GM23338 (cell line): ENCODE measurements at regions not wholly inside any gene's neighbourhood (a gene's known extent, or its start where the extent isn't known, plus 50 kb on each side); places are given as distances from the start of the nearest gene placed in this dataset.

Experiments
- CREB1 ChIP-seq: fragments of 250-450 bp; sonication (Bioruptor Pico); IDR thresholded peaks from 2 replicates; pipeline ENCODE4 v1.5.0; 2020; ENCODE audit warnings: low read depth, mild to moderate bottlenecking, moderate library complexity
- EZH2 ChIP-seq: fragments of 200-600 bp; sonication (generic); IDR thresholded peaks from one replicate; pipeline ENCODE4 v1.8.0; 2017; ENCODE audit warnings: antibody characterized with exemption, mild to moderate bottlenecking, low read depth; ENCODE audit not compliant: unreplicated experiment
- TF ChIP-seq, protein P1 (sequence below): IDR thresholded peaks from one replicate; pipeline ENCODE4 v1.6.1; 2018; ENCODE audit warnings: antibody characterized with exemption; ENCODE audit not compliant: unreplicated experiment
- TF ChIP-seq, protein P2 (sequence below), 2 experiments: fragments of 200-600 bp in 1 of 2; sonication (generic) in 1 of 2; conservative IDR thresholded peaks; 2 replicates each; pipeline versions ENCODE4 v1.5.1 to v1.6.1; 2016 to 2017; ENCODE audit warnings: antibody characterized with exemption in 2 of 2, low read depth in 2 of 2, mild to moderate bottlenecking in 2 of 2, moderate library complexity in 1 of 2

DNA sequence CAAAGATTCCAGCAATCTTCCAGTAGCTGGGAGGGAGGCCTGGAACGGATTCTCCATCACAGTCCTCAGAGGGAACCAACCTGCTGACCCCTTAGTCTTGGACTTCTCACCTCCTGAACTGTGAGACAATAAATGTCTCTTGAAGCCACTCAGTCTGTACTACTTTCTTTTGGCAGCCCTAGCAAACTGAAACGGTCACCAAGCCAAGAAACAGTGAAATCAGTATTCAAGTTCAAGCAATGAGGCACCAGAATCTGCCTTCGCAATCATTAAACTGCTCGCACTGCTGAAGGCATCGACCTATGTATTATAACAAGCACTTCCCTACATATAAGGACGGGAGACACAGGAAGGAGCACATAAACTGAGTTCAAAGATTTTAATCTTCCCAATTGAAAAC, 120.6 kb upstream of the PUM3 start:
- TF ChIP-seq, protein P1, sequence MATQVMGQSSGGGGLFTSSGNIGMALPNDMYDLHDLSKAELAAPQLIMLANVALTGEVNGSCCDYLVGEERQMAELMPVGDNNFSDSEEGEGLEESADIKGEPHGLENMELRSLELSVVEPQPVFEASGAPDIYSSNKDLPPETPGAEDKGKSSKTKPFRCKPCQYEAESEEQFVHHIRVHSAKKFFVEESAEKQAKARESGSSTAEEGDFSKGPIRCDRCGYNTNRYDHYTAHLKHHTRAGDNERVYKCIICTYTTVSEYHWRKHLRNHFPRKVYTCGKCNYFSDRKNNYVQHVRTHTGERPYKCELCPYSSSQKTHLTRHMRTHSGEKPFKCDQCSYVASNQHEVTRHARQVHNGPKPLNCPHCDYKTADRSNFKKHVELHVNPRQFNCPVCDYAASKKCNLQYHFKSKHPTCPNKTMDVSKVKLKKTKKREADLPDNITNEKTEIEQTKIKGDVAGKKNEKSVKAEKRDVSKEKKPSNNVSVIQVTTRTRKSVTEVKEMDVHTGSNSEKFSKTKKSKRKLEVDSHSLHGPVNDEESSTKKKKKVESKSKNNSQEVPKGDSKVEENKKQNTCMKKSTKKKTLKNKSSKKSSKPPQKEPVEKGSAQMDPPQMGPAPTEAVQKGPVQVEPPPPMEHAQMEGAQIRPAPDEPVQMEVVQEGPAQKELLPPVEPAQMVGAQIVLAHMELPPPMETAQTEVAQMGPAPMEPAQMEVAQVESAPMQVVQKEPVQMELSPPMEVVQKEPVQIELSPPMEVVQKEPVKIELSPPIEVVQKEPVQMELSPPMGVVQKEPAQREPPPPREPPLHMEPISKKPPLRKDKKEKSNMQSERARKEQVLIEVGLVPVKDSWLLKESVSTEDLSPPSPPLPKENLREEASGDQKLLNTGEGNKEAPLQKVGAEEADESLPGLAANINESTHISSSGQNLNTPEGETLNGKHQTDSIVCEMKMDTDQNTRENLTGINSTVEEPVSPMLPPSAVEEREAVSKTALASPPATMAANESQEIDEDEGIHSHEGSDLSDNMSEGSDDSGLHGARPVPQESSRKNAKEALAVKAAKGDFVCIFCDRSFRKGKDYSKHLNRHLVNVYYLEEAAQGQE, result no peak
- TF ChIP-seq, protein P2, sequence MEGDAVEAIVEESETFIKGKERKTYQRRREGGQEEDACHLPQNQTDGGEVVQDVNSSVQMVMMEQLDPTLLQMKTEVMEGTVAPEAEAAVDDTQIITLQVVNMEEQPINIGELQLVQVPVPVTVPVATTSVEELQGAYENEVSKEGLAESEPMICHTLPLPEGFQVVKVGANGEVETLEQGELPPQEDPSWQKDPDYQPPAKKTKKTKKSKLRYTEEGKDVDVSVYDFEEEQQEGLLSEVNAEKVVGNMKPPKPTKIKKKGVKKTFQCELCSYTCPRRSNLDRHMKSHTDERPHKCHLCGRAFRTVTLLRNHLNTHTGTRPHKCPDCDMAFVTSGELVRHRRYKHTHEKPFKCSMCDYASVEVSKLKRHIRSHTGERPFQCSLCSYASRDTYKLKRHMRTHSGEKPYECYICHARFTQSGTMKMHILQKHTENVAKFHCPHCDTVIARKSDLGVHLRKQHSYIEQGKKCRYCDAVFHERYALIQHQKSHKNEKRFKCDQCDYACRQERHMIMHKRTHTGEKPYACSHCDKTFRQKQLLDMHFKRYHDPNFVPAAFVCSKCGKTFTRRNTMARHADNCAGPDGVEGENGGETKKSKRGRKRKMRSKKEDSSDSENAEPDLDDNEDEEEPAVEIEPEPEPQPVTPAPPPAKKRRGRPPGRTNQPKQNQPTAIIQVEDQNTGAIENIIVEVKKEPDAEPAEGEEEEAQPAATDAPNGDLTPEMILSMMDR (conservative IDR thresholded peaks at IDR 0.05; ENCODE audit: low read depth in 2 of 2), result no peak
- TF ChIP-seq EZH2 (no peak), CREB1 (CRISPR knock-in tag) (no peak)
